ENCODE measurements at regions not wholly inside any gene's neighbourhood (a gene's known extent, or its start where the extent isn't known, plus 50 kb on each side); places are given as distances from the start of the nearest gene placed in this dataset.

DNA sequence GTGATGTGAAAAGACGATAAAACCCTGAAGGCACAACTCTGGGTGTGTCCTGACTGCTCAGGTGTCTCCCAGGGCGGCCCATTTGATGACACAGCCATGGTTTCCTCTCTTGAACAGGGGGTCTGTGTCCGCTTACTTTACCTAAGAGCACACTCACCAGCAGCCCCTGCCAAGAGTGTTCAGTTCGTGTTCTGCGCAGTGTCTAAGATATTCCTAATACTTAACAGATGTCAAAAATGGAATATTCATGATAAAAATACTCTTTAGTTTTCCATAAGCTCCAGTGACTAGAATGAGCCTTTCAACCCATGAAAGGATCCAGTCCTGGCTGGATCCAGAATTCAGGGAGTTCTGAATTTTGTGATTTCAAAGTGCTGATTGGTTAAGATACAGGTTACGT lies 492.4 kb downstream of the TNS3 start:
- TF ChIP-seq, protein P1, sequence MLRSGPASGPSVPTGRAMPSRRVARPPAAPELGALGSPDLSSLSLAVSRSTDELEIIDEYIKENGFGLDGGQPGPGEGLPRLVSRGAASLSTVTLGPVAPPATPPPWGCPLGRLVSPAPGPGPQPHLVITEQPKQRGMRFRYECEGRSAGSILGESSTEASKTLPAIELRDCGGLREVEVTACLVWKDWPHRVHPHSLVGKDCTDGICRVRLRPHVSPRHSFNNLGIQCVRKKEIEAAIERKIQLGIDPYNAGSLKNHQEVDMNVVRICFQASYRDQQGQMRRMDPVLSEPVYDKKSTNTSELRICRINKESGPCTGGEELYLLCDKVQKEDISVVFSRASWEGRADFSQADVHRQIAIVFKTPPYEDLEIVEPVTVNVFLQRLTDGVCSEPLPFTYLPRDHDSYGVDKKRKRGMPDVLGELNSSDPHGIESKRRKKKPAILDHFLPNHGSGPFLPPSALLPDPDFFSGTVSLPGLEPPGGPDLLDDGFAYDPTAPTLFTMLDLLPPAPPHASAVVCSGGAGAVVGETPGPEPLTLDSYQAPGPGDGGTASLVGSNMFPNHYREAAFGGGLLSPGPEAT (IDR thresholded peaks at IDR 0.05; ENCODE audit: low read depth) = no peak
- no peak for TF ChIP-seq HDAC2 (IDR thresholded peaks at IDR 0.05)
- TF ChIP-seq, protein P2, sequence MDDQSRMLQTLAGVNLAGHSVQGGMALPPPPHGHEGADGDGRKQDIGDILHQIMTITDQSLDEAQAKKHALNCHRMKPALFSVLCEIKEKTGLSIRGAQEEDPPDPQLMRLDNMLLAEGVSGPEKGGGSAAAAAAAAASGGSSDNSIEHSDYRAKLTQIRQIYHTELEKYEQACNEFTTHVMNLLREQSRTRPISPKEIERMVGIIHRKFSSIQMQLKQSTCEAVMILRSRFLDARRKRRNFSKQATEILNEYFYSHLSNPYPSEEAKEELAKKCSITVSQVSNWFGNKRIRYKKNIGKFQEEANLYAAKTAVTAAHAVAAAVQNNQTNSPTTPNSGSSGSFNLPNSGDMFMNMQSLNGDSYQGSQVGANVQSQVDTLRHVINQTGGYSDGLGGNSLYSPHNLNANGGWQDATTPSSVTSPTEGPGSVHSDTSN (IDR thresholded peaks at IDR 0.05; ENCODE audit: insufficient replicate concordance, low read depth, low read length) = no peak
- TF ChIP-seq CHD1 (IDR thresholded peaks at IDR 0.05; ENCODE audit: low read depth, low read length) = no peak
- TF ChIP-seq SUPT20H (IDR thresholded peaks at IDR 0.05; ENCODE audit: borderline replicate concordance, control insufficient read depth, low read depth, low read length) = no peak
- TF ChIP-seq WRNIP1 (IDR thresholded peaks at IDR 0.05; ENCODE audit: borderline replicate concordance, low read depth, low read length) = no peak
- WGBS (ENCODE audit: insufficient coverage, insufficient replicate concordance, low lambda C conversion rate, missing lambda C conversion rate) = 16% methylated on average over 6 of the region's 6 CpGs

More for the DNA sequence above, 492.4 kb downstream of the TNS3 start:
- H3K27me3 ChIP-seq (replicated peaks in 1 of 2; ENCODE audit: control insufficient read depth in 2 of 2, insufficient read depth in 2 of 2, low read length in 1 of 2) = no peaks in the 10 kb centered on the region
- H3K36me3 ChIP-seq (ENCODE audit: control insufficient read depth in 2 of 2, insufficient read depth in 2 of 2, low read length in 1 of 2) = no peaks in the 10 kb centered on the region
- DNase-seq (ENCODE audit: low read depth, low spot score) (no peak), ATAC-seq (no peak), FAIRE-seq (no peak)
- H3K79me2 ChIP-seq (ENCODE audit: control insufficient read depth, insufficient read depth, low read length) = no peaks in the 10 kb centered on the region
- no TSS peak for BruUV-seq (replicated peaks)
- ChIA-PET POLR2A (no interaction called here), RAD21 (ENCODE audit: unreplicated experiment) (interaction anchor here (0.6 to 2.5 kb wide), 3 partner anchors 733 to 1181 kb away, joined by 3 to 16 read pairs (median 3); no protein-coding TSS in a partner anchor), SMC1A (ENCODE audit: uncharacterized antibody, unreplicated experiment) (interaction anchor here (1.0 to 2.5 kb wide), 3 partner anchors 165 to 1171 kb away, joined by 3 to 11 read pairs (median 3); no protein-coding TSS in a partner anchor), CTCF (interaction anchor here (0.6 to 4.9 kb wide), 4 partner anchors 8 to 1170 kb away, joined by 3 to 91 read pairs (median 8); partner anchors contain the start of gene IGFBP3)
- H3K9ac ChIP-seq (ENCODE audit: control insufficient read depth, insufficient read depth, low read length) = no peak overlapping the region
- H3K27ac ChIP-seq (ENCODE audit: control insufficient read depth, insufficient read depth) = no peak overlapping the region
- no peak overlapping the region for H3K4me2 ChIP-seq (ENCODE audit: control insufficient read depth, insufficient read depth)
- no peak overlapping the region for H3K4me3 ChIP-seq
- no peak overlapping the region for H2AFZ ChIP-seq (ENCODE audit: control insufficient read depth, low read depth, low read length)
- H4K20me1 ChIP-seq (ENCODE audit: control insufficient read depth, insufficient read depth) = no peaks in the 10 kb centered on the region
- H3K9me3 ChIP-seq (replicated peaks; ENCODE audit: control insufficient read depth, insufficient read depth, low read length) = no peaks in the 10 kb centered on the region
- in situ Hi-C loops (cut with MboI) (loop anchor here (5.0 to 25.0 kb wide), 2 partner anchors 727 to 1172 kb away; no protein-coding TSS in a partner anchor), intact Hi-C loops (cut with micrococcal nuclease; ENCODE audit: unreplicated experiment) (loop anchor here (1.0 to 10.0 kb wide), 5 partner anchors 93 to 1172 kb away; no protein-coding TSS in a partner anchor)
- H3K4me1 ChIP-seq (ENCODE audit: control insufficient read depth, insufficient read depth, low read length) = no peaks in the 10 kb centered on the region
